Ovary (tissue), 3 donors: ENCODE measurements at regions not wholly inside any gene's neighbourhood (a gene's known extent, or its start where the extent isn't known, plus 50 kb on each side); places are given as distances from the start of the nearest gene placed in this dataset.

Experiments used
- CTCF ChIP-seq, 3 donors: fragments of 450-650 bp in 2 of 3; fragments of 200-600 bp in 1 of 3; IDR thresholded peaks; one replicate each; pipeline versions ENCODE4 v1.5.1 to v1.8.0; 2016 to 2022; ENCODE audit warnings: antibody characterized with exemption in 3 of 3, mild to moderate bottlenecking in 1 of 3
- EP300 ChIP-seq: sonication (generic); formaldehyde crosslinking; IDR thresholded peaks from one replicate; pipeline ENCODE4 v1.6.1; 2017; ENCODE audit warnings: antibody characterized with exemption
- donor health status: DM: no; HTN: no; CAD: no.

- TF ChIP-seq CTCF (IDR thresholded peaks at IDR 0.05) (no peak), EP300 (no peak)
These were observed 66.4 kb upstream of the KL start for GRCh38 chr13:32949820-32950219.
